WERI-Rb-1 (cell line): ENCODE measurements at regions not wholly inside any gene's neighbourhood (a gene's known extent, or its start where the extent isn't known, plus 50 kb on each side); places are given as distances from the start of the nearest gene placed in this dataset.

Experiments
- DNase-seq: peaks from one replicate; pipeline ENCODE4 v3.0.0-alpha.2; 2020
- H3K27ac ChIP-seq: fragments of 250-450 bp; sonication (Bioruptor Pico); 2 replicates; pipeline ENCODE4 v1.5.1; 2020; ENCODE audit warnings: mild to moderate bottlenecking, moderate library complexity
- H3K27me3 ChIP-seq: fragments of 250-450 bp; sonication (Bioruptor Pico); 2 replicates; pipeline ENCODE4 v1.5.1; 2021; ENCODE audit warnings: mild to moderate bottlenecking, low read depth, moderate library complexity; ENCODE audit not compliant: insufficient read depth, severe bottlenecking
- H3K36me3 ChIP-seq: fragments of 250-450 bp; sonication (Bioruptor Pico); 2 replicates; pipeline ENCODE4 v1.5.1; 2020; ENCODE audit warnings: mild to moderate bottlenecking, moderate library complexity
- H3K4me3 ChIP-seq: 2 replicates; pipeline ENCODE4 v1.5.1; 2011; ENCODE audit warnings: low read depth, mild to moderate bottlenecking, control low read depth, low read length
- H3K9me3 ChIP-seq: fragments of 250-450 bp; sonication (Bioruptor Pico); 2 replicates; pipeline ENCODE4 v1.5.1; 2021; ENCODE audit warnings: mild to moderate bottlenecking, moderate library complexity; ENCODE audit not compliant: severe bottlenecking
- TF ChIP-seq, protein P1 (sequence below): IDR thresholded peaks from 2 replicates; pipeline ENCODE4 v1.5.1; 2011; ENCODE audit warnings: low read depth, mild to moderate bottlenecking, control low read depth, inconsistent platforms, low read length

- no peak overlapping the region for H3K27ac ChIP-seq
- no peaks in the 10 kb centered on the region for H3K36me3 ChIP-seq
- TF ChIP-seq, protein P1, sequence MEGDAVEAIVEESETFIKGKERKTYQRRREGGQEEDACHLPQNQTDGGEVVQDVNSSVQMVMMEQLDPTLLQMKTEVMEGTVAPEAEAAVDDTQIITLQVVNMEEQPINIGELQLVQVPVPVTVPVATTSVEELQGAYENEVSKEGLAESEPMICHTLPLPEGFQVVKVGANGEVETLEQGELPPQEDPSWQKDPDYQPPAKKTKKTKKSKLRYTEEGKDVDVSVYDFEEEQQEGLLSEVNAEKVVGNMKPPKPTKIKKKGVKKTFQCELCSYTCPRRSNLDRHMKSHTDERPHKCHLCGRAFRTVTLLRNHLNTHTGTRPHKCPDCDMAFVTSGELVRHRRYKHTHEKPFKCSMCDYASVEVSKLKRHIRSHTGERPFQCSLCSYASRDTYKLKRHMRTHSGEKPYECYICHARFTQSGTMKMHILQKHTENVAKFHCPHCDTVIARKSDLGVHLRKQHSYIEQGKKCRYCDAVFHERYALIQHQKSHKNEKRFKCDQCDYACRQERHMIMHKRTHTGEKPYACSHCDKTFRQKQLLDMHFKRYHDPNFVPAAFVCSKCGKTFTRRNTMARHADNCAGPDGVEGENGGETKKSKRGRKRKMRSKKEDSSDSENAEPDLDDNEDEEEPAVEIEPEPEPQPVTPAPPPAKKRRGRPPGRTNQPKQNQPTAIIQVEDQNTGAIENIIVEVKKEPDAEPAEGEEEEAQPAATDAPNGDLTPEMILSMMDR, result no peak
- no peak for DNase-seq
- no peaks in the 10 kb centered on the region for H3K9me3 ChIP-seq
- H3K27me3 ChIP-seq, result no peaks in the 10 kb centered on the region
- no peak overlapping the region for H3K4me3 ChIP-seq
These were observed 120.1 kb upstream of the NMNAT3 start for GRCh38 chr3:139797724-139798343.

DNA sequence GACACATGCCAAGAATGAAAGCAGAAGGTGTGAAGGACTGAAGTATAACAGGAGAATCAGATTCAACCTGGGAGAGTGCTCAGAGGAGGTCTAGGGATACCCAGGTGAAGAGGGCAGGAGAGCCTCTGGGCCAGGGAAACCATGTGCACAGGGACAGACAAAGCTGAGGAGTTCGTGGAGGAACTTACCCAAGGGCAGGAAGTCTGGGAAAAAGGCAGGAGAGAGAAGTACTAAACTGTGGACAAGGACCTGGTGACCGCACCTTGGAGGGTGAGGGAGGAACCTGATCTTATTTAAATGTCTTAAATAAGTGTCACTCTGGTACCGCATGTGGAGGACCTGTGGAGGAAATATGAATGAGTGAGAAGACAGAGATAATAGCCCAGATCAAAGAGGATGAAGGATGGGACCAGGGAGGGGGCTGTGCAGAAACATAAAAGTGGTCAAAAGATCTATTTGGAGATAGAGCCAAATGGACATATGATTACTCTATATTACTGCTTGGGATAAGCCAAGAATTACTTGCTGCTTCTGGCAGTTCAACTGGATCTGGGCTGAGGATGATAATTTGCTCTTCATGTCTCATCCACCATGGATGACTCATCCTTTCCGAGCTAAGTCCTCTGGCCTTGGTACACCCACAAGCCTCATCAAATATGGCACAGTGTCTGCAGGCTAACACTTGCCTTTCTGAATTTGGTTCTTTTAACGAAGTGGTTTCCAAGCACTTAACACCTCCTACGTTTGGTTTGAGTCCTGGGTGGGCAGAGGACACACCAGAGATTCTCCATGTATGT, 116.9 kb upstream of the NMNAT3 start:
- DNase-seq, result no peak
- TF ChIP-seq, protein P1, result no peak

DNA sequence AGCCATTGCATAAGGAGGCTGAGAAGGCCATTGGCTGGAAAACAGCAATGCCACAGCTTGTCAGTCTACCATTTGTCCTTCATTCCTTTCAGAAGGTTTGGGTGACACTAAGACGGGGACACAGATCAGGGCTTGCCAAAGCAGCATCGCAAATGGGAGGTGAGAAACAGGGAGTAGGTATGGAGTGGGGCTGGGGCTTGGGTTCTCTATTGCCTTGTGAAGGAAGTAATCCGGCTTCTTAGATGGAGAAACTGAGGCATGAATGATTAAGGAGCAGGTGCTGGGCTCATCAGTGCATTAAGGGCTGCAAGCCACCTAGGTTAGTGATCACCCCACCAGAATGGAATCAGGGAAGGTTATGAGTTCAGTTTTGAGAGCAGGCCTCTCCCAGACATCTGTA, 115.6 kb upstream of the NMNAT3 start:
- no peak for DNase-seq
- H3K9me3 ChIP-seq, result no peaks in the 10 kb centered on the region

More for the DNA sequence above, 116.9 kb upstream of the NMNAT3 start:
- Histone ChIP-seq H3K36me3 (no peaks in the 10 kb centered on the region), H3K9me3 (no peaks in the 10 kb centered on the region), H3K27ac (no peak overlapping the region), H3K27me3 (no peaks in the 10 kb centered on the region), H3K4me3 (no peak overlapping the region)

DNA sequence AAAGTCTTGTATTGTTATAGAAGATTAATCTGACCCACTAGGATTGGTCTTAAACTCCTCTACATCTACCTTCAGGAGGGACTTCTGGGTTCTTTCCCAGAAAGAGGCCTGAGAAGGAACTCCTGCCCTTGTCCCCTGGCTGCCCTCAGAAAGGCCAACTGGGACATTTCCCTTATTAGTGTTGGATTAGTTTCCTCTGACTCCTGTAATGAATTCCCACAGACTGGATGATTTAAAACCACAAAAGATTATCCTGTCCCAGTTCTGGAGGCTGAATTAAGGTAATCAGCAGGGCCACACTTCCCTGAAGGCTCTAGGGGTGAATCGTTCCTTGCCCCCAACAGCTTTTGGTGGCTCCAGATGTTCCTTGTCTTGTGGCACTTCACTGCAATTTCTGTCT, 102.8 kb upstream of the NMNAT3 start:
- peak; percentile 37 for DNase-seq

More for the DNA sequence above, 115.6 kb upstream of the NMNAT3 start:
- Histone ChIP-seq H3K36me3 (no peaks in the 10 kb centered on the region), H3K4me3 (no peak overlapping the region), H3K27ac (no peak overlapping the region), H3K27me3 (no peaks in the 10 kb centered on the region)
- TF ChIP-seq, protein P1, result no peak

GRCh38 chr3:139778682-139779233, 101.0 kb upstream of the NMNAT3 start:
- TF ChIP-seq, protein P1, result no peak
- Histone ChIP-seq H3K4me3 (no peak overlapping the region), H3K9me3 (no peaks in the 10 kb centered on the region), H3K27ac (no peak overlapping the region), H3K36me3 (no peaks in the 10 kb centered on the region), H3K27me3 (no peaks in the 10 kb centered on the region)
- DNase-seq, result no peak

More for the DNA sequence above, 102.8 kb upstream of the NMNAT3 start:
- Histone ChIP-seq H3K27me3 (no peaks in the 10 kb centered on the region), H3K4me3 (no peak overlapping the region), H3K27ac (no peak overlapping the region), H3K36me3 (no peaks in the 10 kb centered on the region), H3K9me3 (no peaks in the 10 kb centered on the region)
- TF ChIP-seq, protein P1, result no peak
